ENCODE measurements at regions not wholly inside any gene's neighbourhood (a gene's known extent, or its start where the extent isn't known, plus 50 kb on each side); places are given as distances from the start of the nearest gene placed in this dataset.
"Not testable (repeated sequence)": the region's sequence is repeated elsewhere in the genome, so short reads cannot be mapped to it uniquely, and the experiment has no call there.

- DNase-seq: no peak
Observed at GRCh38 chr16:66265048-66265415, 101.5 kb upstream of the CDH5 start.

- no peak for DNase-seq
Observed at GRCh38 chr16:66264311-66265047, 102.0 kb upstream of the CDH5 start.

- no peak for DNase-seq
Observed at GRCh38 chr16:66263973-66264310, 102.5 kb upstream of the CDH5 start.

GRCh38 chr16:66263168-66263972 is 103.1 kb upstream of the CDH5 start:
- DNase-seq: no peak

- no peak for DNase-seq
Observed at GRCh38 chr16:66262253-66263167, 104.0 kb upstream of the CDH5 start.

- DNase-seq: no peak
Observed at GRCh38 chr16:66261826-66262225, 104.7 kb upstream of the CDH5 start.

GRCh38 chr16:66260522-66261254 is 105.8 kb upstream of the CDH5 start:
- DNase-seq: no peak

GRCh38 chr16:66258916-66259845 is 107.3 kb upstream of the CDH5 start:
- DNase-seq: no peak

DNA sequence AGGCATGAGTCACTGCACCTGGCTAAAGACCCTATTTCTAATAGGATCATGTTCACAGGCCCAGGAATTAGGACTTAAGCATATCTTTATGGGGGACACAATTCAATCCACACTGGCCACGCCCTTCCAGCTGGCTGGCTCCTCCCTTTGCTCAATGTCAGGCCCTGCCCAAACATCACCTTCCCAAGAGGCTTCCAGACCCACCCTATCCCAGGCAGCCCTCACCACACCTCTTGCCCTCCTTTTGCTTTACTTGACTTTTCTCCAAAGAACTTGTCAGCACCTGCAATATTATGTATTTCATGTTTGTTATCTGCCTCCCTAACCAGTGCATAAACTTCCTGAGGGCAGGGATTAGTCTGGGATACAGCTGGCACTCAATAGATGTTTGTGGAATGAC is 109.6 kb upstream of the CDH5 start:
- DNase-seq: no peak

- DNase-seq: no peak
Observed at GRCh38 chr16:66255647-66256046, 110.8 kb upstream of the CDH5 start.

DNA sequence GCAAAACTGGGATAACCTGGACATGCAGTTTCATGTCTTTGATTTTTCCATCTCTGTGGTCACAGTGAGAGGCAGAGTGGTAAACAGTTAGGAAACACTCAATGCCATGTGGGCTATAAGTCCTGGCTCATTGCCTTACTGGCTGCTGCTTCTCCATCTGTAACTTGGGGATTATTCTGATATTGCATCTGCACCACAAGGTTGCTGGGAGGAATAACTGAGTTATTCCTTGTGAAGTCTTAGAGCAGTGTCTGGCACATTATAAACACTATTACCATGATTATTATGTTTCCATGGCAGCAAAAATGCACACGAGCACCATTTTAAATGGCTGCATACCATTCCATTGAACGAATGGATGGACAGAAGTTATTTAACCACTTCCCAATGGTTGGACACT is 111.7 kb upstream of the CDH5 start:
- no peak for DNase-seq

DNA sequence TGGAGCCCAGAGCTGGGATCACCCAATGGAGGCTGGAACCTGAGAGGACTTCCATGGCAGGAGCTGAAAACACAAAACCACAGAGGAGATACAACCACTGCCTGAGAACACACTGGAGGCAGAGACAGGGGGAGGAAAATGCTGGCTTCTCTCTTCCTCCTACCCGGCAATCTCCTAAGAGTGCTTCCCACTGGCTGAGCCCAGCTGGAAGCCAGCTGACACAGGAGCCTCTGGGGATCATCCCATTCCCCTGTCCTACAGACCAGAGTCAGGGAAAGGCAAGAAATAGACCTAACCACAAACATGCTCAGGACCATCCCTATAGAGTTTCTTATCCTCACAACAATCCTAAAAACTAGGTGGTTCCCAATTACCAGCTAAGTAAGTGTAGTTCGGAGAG is 112.4 kb upstream of the CDH5 start:
- DNase-seq: no peak

- DNase-seq: no peak
Observed at GRCh38 chr16:66251476-66252160, 114.9 kb upstream of the CDH5 start.

DNA sequence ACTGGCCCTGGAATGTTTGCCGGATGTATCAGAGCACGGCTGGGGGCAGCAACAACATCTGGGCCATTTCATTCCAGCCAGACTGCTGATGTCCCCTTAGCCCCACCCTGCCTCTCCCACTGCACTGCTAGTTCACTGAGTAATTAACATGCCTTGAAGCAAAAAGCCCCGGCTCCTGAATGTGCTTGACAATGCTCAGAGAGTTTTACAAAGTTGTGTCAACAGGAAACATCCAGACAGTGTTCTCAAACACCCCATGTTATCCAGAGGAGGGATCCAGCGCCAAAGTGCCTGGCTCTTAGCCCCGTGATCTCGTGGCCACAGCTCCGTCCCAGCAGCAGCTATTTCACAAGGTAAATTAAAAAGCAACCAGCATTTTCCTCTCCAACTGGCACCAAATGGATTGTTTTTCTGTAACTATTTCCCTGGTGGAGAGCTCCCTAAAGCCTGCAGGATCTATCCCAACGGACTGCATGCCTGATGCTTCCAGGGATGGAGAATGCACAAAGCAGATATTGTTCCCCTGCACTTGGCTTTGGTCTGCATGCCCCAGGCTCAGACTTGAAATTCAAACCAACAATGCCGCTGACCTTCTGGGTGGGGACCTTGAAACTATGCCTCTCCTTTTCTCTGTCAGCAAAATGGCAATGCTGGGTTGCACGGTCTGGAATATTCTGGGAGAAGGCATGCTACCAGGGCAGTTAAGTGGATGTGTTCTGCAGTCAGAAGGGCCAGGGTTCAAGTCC is 115.6 kb upstream of the CDH5 start:
- no peak for DNase-seq

DNA sequence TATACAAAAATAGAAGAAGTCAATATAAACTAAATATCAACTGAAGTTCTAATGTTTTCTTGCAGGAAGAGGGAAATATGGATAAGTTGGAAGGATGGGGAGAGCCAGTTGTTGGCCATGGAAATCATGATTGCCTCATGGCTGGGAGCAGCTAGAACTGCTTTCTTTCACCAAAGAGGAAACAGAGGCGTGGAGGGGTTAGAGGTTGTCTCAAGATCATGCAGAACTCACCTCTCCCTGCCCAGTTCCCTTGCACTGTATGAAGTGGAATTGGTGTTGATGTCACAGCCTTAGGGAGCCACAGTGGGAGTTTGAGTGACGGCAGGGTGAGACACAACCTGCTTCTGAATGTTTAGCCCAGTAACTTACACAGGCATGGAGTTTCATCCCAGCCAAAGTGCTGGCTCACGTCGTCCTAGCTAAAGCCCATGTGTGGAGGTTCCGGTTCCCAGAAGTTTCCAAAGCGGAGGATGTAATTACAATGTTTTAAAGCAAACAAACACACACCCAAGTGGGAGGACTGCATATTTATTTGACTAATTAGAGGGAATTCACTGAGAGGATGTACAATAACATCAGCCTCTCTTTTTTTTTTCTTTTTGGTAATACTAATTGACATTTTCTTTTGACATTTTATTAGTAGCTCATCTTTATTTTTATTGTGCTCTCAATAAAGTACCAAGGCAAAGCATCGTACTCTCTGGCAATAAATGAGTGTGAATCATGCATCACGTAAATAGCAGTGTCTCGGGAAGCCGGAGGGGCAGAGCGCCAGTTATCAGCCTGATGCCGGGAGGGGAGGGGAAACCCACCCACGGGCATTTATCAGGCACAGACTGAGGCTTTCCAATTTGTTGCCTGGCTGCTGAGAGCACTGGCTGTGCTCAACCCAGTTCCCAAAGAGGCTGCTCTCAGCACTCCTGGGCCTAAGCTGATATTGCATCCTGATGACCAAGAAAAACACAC is 118.7 kb upstream of the CDH5 start:
- no peak for DNase-seq

- DNase-seq: no peak
Observed at GRCh38 chr16:66245868-66246267, 120.6 kb upstream of the CDH5 start.

GRCh38 chr16:66245072-66245471 is 121.4 kb upstream of the CDH5 start:
- no peak for DNase-seq

DNA sequence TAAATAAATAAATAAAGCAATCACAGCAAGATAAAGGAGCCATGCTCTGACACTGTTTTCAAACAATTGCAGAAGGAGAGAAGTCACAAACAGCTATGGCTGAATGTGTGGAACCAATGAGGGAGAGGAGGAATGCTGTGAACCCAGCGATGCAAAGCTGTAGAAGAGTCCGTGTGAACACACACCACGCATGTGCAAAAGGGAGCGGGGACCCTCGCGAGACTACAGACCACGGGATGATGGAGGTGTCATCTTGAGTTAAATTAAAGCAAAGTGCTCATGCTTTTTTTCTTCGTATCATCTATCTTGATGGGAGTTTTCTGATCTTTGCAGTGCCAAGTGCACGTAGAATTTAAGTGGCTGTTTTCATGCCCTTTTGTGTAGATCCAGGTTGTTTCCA is 123.8 kb upstream of the CDH5 start:
- DNase-seq: no peak

- DNase-seq: not testable (repeated sequence)
Observed at GRCh38 chr16:66242206-66242605, 124.3 kb upstream of the CDH5 start.
